ENCODE measurements at regions not wholly inside any gene's neighbourhood (a gene's known extent, or its start where the extent isn't known, plus 50 kb on each side); places are given as distances from the start of the nearest gene placed in this dataset.

DNA sequence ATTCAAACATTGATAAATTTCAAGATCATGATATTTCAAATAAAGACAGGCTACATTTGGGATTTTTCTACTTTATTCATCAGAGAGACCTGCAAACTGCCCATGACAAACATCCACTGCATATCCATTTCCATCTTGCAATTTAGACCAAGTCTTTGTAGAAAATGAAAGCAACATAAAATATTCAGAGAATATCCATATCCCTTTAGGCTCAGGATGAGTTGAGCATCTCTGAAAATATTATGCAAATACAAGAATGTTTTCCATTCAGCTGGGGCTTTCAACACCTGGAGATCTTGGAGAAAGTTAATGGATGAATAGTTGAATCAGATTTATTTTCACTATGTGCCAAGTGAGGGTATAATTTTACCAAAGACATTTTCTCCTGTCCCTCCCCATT is 103.4 kb downstream of the TUSC7 start:
- H3K4me1 Mint-ChIP-seq (ENCODE audit: low read depth, unreplicated experiment): no peaks in the 10 kb centered on the region
- no peaks in the 10 kb centered on the region for H3K36me3 Mint-ChIP-seq (ENCODE audit: insufficient read depth, unreplicated experiment)
- TF ChIP-seq, protein P1, sequence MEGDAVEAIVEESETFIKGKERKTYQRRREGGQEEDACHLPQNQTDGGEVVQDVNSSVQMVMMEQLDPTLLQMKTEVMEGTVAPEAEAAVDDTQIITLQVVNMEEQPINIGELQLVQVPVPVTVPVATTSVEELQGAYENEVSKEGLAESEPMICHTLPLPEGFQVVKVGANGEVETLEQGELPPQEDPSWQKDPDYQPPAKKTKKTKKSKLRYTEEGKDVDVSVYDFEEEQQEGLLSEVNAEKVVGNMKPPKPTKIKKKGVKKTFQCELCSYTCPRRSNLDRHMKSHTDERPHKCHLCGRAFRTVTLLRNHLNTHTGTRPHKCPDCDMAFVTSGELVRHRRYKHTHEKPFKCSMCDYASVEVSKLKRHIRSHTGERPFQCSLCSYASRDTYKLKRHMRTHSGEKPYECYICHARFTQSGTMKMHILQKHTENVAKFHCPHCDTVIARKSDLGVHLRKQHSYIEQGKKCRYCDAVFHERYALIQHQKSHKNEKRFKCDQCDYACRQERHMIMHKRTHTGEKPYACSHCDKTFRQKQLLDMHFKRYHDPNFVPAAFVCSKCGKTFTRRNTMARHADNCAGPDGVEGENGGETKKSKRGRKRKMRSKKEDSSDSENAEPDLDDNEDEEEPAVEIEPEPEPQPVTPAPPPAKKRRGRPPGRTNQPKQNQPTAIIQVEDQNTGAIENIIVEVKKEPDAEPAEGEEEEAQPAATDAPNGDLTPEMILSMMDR (IDR thresholded peaks at IDR 0.05; ENCODE audit: unreplicated experiment): no peak
- no peak overlapping the region for H3K4me3 Mint-ChIP-seq (ENCODE audit: low read depth, unreplicated experiment)
- intact Hi-C loops (cut with micrococcal nuclease; ENCODE audit: unreplicated experiment): no loop called here
- no peak for DNase-seq
- CTCF ChIA-PET: interaction anchor here (0.6 kb wide), 1 partner anchor 702 kb away, joined by 4 read pairs; no protein-coding TSS in a partner anchor
- H3K27me3 Mint-ChIP-seq (ENCODE audit: unreplicated experiment): no peaks in the 10 kb centered on the region
- peaks cover 3% of the 10 kb centered on the region for H3K9me3 Mint-ChIP-seq (ENCODE audit: low read depth, unreplicated experiment)
- no TSS peak for BruUV-seq (replicated peaks)
- H3K27ac Mint-ChIP-seq (ENCODE audit: unreplicated experiment): no peak overlapping the region

DNA sequence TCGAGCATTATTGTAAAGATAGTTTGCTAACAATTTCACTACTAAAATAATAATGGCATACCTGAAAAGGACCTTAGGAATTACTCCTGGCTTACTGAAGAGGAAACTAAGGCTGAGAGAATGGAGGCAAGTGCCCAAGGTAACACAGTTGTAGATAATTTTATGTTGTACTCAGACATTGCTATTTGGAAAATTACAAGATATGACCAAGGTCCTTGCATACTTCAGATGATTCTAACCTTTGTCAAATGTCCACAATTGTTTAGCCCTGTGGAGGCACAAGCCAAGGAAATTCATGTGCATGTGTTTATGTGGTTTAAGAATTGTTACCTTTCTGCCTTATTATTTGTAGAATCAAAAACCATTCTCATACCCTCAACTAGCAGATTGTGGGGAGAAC is 105.7 kb downstream of the TUSC7 start:
- CTCF ChIA-PET: no interaction called here
- no peaks in the 10 kb centered on the region for H3K9me3 Mint-ChIP-seq (ENCODE audit: low read depth, unreplicated experiment)

DNA sequence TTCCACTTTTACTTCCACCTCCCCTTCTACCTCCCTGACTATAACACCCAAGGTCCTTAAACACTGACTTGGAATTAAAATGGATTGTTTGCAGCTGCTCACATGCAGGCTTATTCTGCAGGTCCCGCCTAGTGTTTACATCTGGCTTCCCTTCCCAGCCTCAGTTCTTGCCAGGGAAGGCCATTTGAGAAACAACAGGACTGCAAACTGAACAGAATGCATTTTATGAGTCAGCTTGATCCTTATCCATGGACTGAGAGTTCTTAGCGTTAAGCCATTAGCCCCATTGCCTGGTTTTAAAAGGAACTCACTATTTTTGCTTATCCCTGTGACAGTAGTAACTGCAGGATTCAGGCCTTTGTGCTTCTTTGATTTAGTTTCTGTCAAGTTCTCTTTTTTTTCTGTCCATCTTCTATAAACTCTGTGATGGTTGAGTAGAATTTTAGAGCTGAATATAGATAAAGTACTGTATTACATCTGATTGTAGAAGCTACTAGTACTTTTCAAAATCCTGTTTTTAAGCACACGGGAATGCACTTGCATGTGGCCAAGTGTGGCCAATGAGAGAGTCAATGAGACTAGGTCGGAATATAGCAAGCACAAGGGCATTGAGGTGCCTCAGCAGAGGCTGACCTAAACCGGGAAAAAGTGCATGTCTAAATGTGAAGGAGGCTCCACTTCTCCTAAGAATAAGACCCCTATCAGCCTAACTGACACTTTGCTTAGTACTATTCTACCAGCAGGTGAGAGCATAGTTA is 106.4 kb downstream of the TUSC7 start:
- H3K9me3 Mint-ChIP-seq (ENCODE audit: low read depth, unreplicated experiment): no peaks in the 10 kb centered on the region
- intact Hi-C loops (cut with micrococcal nuclease; ENCODE audit: unreplicated experiment): no loop called here
- TF ChIP-seq, protein P1 (IDR thresholded peaks at IDR 0.05; ENCODE audit: unreplicated experiment): no peak
- no peaks in the 10 kb centered on the region for H3K4me1 Mint-ChIP-seq (ENCODE audit: low read depth, unreplicated experiment)
- H3K27ac Mint-ChIP-seq (ENCODE audit: unreplicated experiment): no peak overlapping the region
- H3K36me3 Mint-ChIP-seq (ENCODE audit: insufficient read depth, unreplicated experiment): no peaks in the 10 kb centered on the region
- no peaks in the 10 kb centered on the region for H3K27me3 Mint-ChIP-seq (ENCODE audit: unreplicated experiment)
- CTCF ChIA-PET: interaction anchor here (0.8 kb wide), 1 partner anchor 16 kb away, joined by 3 read pairs; no protein-coding TSS in a partner anchor
- no peak overlapping the region for H3K4me3 Mint-ChIP-seq (ENCODE audit: low read depth, unreplicated experiment)
- no peak for DNase-seq
- BruUV-seq (replicated peaks): no TSS peak

More for the DNA sequence above, 105.7 kb downstream of the TUSC7 start:
- Mint-ChIP-seq H3K27me3 (ENCODE audit: unreplicated experiment) (no peaks in the 10 kb centered on the region), H3K27ac (ENCODE audit: unreplicated experiment) (no peak overlapping the region), H3K36me3 (ENCODE audit: insufficient read depth, unreplicated experiment) (no peaks in the 10 kb centered on the region), H3K4me3 (ENCODE audit: low read depth, unreplicated experiment) (no peak overlapping the region), H3K4me1 (ENCODE audit: low read depth, unreplicated experiment) (no peaks in the 10 kb centered on the region)
- intact Hi-C loops (cut with micrococcal nuclease; ENCODE audit: unreplicated experiment): no loop called here
- TF ChIP-seq, protein P1 (IDR thresholded peaks at IDR 0.05; ENCODE audit: unreplicated experiment): no peak
- no TSS peak for BruUV-seq (replicated peaks)
- no peak for DNase-seq

DNA sequence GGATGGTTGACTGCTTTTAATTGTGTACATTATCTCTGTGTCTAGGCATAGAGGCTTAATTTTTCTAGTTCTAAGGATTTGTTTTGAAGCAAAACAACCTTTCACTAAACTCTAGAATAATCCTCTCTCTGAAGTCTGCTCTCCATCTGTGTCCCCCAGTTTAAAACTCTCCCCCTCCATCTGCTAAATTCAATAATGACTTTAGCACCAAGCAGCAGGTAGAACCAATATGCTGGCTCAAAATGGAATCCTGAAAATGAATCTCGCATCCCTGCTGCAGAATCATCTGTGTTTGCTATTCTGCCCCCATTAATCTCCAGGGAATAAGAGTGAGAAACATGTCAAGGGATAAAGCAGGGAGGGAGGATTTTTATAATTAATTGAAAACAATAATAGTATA is 111.8 kb downstream of the TUSC7 start:
- Mint-ChIP-seq H3K4me1 (ENCODE audit: low read depth, unreplicated experiment) (no peaks in the 10 kb centered on the region), H3K4me3 (ENCODE audit: low read depth, unreplicated experiment) (no peak overlapping the region), H3K36me3 (ENCODE audit: insufficient read depth, unreplicated experiment) (no peaks in the 10 kb centered on the region), H3K9me3 (ENCODE audit: low read depth, unreplicated experiment) (no peaks in the 10 kb centered on the region), H3K27ac (ENCODE audit: unreplicated experiment) (no peak overlapping the region), H3K27me3 (ENCODE audit: unreplicated experiment) (no peaks in the 10 kb centered on the region)
- BruUV-seq (replicated peaks): no TSS peak
- CTCF ChIA-PET: interaction anchor here (1.1 kb wide), 1 partner anchor 51 kb away, joined by 3 read pairs; no protein-coding TSS in a partner anchor
- intact Hi-C loops (cut with micrococcal nuclease; ENCODE audit: unreplicated experiment): no loop called here
- no peak for DNase-seq
- TF ChIP-seq, protein P1 (IDR thresholded peaks at IDR 0.05; ENCODE audit: unreplicated experiment): no peak
